Activated CD8-positive, alpha-beta T cell treated with anti-CD3 and anti-CD28 coated beads for 36 hours (primary cell): ENCODE measurements at regions not wholly inside any gene's neighbourhood (a gene's known extent, or its start where the extent isn't known, plus 50 kb on each side); places are given as distances from the start of the nearest gene placed in this dataset.

Source experiments
- ATAC-seq: fragments of 200-7000 bp; cut with Tn5 transposase; one replicate; pipeline ENCODE4 v1.10.0; 2021; ENCODE audit warnings: mild to moderate bottlenecking, moderate library complexity
- CTCF ChIA-PET: fragments of 350-600 bp; sonication (Branson Sonifier 250); formaldehyde crosslinking; loops from one replicate; lab custom pipeline; 2021; ENCODE audit warnings: antibody characterized with exemption; lab: Charles Lee
- POLR2A ChIA-PET: fragments of 350-600 bp; sonication (Branson Sonifier 250); formaldehyde crosslinking; loops from one replicate; lab custom pipeline; 2021; ENCODE audit warnings: antibody characterized with exemption; lab: Charles Lee
- DNase-seq: peaks from one replicate; pipeline ENCODE4 v3.0.0-alpha.2; 2020
- H3K27ac Mint-ChIP-seq: one replicate; pipeline ENCODE4 v1.8.0; 2021; ENCODE audit warnings: mild to moderate bottlenecking, mixed read lengths
- H3K27me3 Mint-ChIP-seq: one replicate; pipeline ENCODE4 v1.8.0; 2021; ENCODE audit warnings: mixed read lengths
- H3K36me3 Mint-ChIP-seq: one replicate; pipeline ENCODE4 v1.8.0; 2021; ENCODE audit warnings: low read depth, mixed read lengths
- H3K4me1 Mint-ChIP-seq: one replicate; pipeline ENCODE4 v1.8.0; 2021; ENCODE audit warnings: low read depth, mixed read lengths
- H3K4me3 Mint-ChIP-seq: one replicate; pipeline ENCODE4 v1.8.0; 2021; ENCODE audit warnings: mild to moderate bottlenecking, moderate library complexity, mixed read lengths
- H3K9me3 Mint-ChIP-seq: one replicate; pipeline ENCODE4 v1.8.0; 2021; ENCODE audit warnings: mixed read lengths
- intact Hi-C: fragments of 100-400 bp; cut with micrococcal nuclease; formaldehyde crosslinking; loops from one replicate; pipeline ENCODE4 v1.10.0; 2022
- TF ChIP-seq, protein P1 (sequence below): fragments of 200-600 bp; IDR thresholded peaks from one replicate; pipeline ENCODE4 v1.8.0; 2022; ENCODE audit warnings: antibody characterized with exemption, mild to moderate bottlenecking

DNA sequence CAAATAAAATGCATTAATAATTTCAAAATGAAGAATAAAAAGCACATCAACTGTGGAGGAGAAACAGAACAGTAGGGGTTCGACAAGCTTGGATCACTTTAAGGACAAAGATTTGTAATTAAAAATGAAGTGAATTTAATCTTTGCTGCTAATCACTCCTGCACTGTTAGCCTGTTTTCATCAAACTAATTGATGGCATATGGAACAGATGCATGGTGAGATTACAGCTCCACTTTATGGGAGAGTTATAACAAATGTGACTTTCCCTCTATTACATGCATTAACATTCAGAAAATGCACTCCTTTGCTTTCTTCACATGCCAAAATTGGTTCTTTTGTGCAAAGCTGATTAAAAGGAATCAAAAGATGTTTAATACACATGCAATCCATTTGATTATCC, 207.2 kb upstream of the C21orf91 start:
- H3K4me3 Mint-ChIP-seq = no peak overlapping the region
- H3K27me3 Mint-ChIP-seq = no peaks in the 10 kb centered on the region
- ATAC-seq = no peak
- no peaks in the 10 kb centered on the region for H3K4me1 Mint-ChIP-seq
- no peaks in the 10 kb centered on the region for H3K36me3 Mint-ChIP-seq
- ChIA-PET POLR2A (no interaction called here), CTCF (no interaction called here)
- no peak overlapping the region for H3K27ac Mint-ChIP-seq
- DNase-seq = no peak
- TF ChIP-seq, protein P1, sequence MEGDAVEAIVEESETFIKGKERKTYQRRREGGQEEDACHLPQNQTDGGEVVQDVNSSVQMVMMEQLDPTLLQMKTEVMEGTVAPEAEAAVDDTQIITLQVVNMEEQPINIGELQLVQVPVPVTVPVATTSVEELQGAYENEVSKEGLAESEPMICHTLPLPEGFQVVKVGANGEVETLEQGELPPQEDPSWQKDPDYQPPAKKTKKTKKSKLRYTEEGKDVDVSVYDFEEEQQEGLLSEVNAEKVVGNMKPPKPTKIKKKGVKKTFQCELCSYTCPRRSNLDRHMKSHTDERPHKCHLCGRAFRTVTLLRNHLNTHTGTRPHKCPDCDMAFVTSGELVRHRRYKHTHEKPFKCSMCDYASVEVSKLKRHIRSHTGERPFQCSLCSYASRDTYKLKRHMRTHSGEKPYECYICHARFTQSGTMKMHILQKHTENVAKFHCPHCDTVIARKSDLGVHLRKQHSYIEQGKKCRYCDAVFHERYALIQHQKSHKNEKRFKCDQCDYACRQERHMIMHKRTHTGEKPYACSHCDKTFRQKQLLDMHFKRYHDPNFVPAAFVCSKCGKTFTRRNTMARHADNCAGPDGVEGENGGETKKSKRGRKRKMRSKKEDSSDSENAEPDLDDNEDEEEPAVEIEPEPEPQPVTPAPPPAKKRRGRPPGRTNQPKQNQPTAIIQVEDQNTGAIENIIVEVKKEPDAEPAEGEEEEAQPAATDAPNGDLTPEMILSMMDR = no peak
- intact Hi-C loops = no loop called here
- H3K9me3 Mint-ChIP-seq = no peaks in the 10 kb centered on the region

DNA sequence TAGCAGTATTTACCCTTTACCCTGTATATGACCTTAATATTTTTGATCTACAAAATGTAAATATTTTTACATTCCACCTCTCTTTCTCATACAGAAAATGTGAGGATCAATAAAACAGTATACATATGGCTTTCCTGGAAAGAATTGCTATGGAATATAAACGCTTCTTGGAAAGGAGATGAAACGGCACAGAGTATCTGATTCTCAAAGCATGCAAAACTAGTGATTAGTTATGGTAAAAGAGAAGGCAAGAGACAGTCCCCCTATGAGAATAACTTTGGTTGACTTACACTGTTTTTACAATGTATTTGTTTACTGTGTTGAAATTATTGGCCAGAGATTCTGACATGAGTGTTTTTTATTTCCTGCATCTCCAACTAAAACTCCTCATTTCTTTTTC, 204.6 kb upstream of the C21orf91 start:
- Mint-ChIP-seq H3K36me3 (no peaks in the 10 kb centered on the region), H3K4me1 (no peaks in the 10 kb centered on the region), H3K27me3 (no peaks in the 10 kb centered on the region), H3K9me3 (no peaks in the 10 kb centered on the region), H3K27ac (no peak overlapping the region), H3K4me3 (no peak overlapping the region)
- DNase-seq (no peak), ATAC-seq (no peak)
- ChIA-PET POLR2A (no interaction called here), CTCF (no interaction called here)
- TF ChIP-seq, protein P1 = no peak
- intact Hi-C loops = no loop called here

DNA sequence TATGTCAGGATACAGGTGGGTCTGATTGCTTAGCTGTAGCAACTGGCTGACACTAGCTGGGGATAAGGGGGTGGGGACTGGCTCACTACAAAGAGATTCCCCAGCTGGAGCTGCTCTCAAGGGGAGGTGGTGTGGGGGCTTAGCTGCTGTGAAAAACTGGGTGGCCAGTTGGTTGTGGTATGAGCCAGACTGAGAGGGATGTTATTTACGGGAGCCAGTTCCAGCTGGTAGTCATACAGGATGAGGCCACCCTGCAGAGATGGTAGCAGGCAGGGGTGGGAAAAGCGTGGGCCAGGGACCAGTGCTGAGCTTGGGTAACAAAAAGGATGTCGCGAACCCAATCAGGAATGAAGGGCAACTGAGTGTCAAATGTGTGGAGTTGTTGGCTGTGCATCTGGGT, 204.0 kb upstream of the C21orf91 start:
- Mint-ChIP-seq H3K27me3 (no peaks in the 10 kb centered on the region), H3K27ac (no peak overlapping the region), H3K4me1 (no peaks in the 10 kb centered on the region), H3K9me3 (no peaks in the 10 kb centered on the region), H3K4me3 (no peak overlapping the region), H3K36me3 (no peaks in the 10 kb centered on the region)
- CTCF ChIA-PET = no interaction called here
- POLR2A ChIA-PET = no interaction called here
- TF ChIP-seq, protein P1 = no peak
- no peak for DNase-seq
- no peak for ATAC-seq
- intact Hi-C loops = no loop called here

- no peak overlapping the region for H3K4me3 Mint-ChIP-seq
- CTCF ChIA-PET = no interaction called here
- TF ChIP-seq, protein P1 = no peak
- no peaks in the 10 kb centered on the region for H3K36me3 Mint-ChIP-seq
- DNase-seq (no peak), ATAC-seq (no peak)
- no peak overlapping the region for H3K27ac Mint-ChIP-seq
- H3K9me3 Mint-ChIP-seq = no peaks in the 10 kb centered on the region
- POLR2A ChIA-PET = no interaction called here
- H3K27me3 Mint-ChIP-seq = no peaks in the 10 kb centered on the region
- intact Hi-C loops = no loop called here
- no peaks in the 10 kb centered on the region for H3K4me1 Mint-ChIP-seq
Measured at GRCh38 chr21:18007121-18007520, 188.0 kb upstream of the C21orf91 start.

DNA sequence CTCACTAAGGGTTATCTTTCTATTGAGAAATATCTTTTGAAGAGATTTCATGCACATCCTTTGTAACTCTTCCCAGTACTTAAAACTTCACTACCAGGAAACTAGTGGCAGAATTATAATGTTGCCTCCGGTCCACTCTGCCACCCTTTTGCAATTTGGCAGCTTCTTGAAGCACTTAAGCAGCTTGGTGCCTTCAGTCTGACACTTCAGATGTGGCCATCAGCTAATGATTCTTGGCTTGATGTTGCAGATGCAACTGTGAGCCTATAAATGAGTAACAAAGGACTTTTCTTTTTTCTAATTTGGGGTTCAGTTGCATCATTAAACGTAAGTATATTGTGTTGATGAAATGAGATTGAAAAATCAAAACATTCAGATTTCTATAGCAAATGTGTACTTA, 187.5 kb upstream of the C21orf91 start:
- Mint-ChIP-seq H3K4me3 (no peak overlapping the region), H3K27me3 (no peaks in the 10 kb centered on the region), H3K27ac (no peak overlapping the region), H3K9me3 (no peaks in the 10 kb centered on the region), H3K36me3 (no peaks in the 10 kb centered on the region), H3K4me1 (no peaks in the 10 kb centered on the region)
- TF ChIP-seq, protein P1 = no peak
- ATAC-seq = no peak
- no peak for DNase-seq
- CTCF ChIA-PET = no interaction called here
- POLR2A ChIA-PET = no interaction called here
- intact Hi-C loops = no loop called here
